ENCODE measurements at regions not wholly inside any gene's neighbourhood (a gene's known extent, or its start where the extent isn't known, plus 50 kb on each side); places are given as distances from the start of the nearest gene placed in this dataset.

GRCh38 chr3:139159356-139159755 lies 114.7 kb upstream of the PRR23C start:
- TF ChIP-seq ZNF184 (tag by site-specific recombination; IDR thresholded peaks at IDR 0.05) (no peak), ZNF248 (tag by site-specific recombination; IDR thresholded peaks at IDR 0.05) (no peak), ZNF654 (tag by site-specific recombination; IDR thresholded peaks at IDR 0.05; ENCODE audit: low read depth) (no peak), SP7 (tag by site-specific recombination; IDR thresholded peaks at IDR 0.05) (no peak), HOXA7 (CRISPR knock-in tag; IDR thresholded peaks at IDR 0.05; ENCODE audit: borderline replicate concordance) (no peak), ZIC2 (tag by site-specific recombination; IDR thresholded peaks at IDR 0.05) (no peak), ZNF26 (tag by site-specific recombination; IDR thresholded peaks at IDR 0.05) (no peak), KLF16 (tag by site-specific recombination; IDR thresholded peaks at IDR 0.05) (no peak), ZNF514 (tag by site-specific recombination; IDR thresholded peaks at IDR 0.05) (no peak), OSR2 (tag by site-specific recombination; IDR thresholded peaks at IDR 0.05) (no peak), ZFP3 (tag by site-specific recombination; IDR thresholded peaks at IDR 0.05; ENCODE audit: low read depth) (no peak)
- TF ChIP-seq, protein P1, sequence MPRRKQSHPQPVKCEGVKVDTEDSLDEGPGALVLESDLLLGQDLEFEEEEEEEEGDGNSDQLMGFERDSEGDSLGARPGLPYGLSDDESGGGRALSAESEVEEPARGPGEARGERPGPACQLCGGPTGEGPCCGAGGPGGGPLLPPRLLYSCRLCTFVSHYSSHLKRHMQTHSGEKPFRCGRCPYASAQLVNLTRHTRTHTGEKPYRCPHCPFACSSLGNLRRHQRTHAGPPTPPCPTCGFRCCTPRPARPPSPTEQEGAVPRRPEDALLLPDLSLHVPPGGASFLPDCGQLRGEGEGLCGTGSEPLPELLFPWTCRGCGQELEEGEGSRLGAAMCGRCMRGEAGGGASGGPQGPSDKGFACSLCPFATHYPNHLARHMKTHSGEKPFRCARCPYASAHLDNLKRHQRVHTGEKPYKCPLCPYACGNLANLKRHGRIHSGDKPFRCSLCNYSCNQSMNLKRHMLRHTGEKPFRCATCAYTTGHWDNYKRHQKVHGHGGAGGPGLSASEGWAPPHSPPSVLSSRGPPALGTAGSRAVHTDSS (tag by site-specific recombination; IDR thresholded peaks at IDR 0.05), result no peak
- TF ChIP-seq, protein P2, sequence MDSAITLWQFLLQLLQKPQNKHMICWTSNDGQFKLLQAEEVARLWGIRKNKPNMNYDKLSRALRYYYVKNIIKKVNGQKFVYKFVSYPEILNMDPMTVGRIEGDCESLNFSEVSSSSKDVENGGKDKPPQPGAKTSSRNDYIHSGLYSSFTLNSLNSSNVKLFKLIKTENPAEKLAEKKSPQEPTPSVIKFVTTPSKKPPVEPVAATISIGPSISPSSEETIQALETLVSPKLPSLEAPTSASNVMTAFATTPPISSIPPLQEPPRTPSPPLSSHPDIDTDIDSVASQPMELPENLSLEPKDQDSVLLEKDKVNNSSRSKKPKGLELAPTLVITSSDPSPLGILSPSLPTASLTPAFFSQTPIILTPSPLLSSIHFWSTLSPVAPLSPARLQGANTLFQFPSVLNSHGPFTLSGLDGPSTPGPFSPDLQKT (IDR thresholded peaks at IDR 0.05; ENCODE audit: borderline replicate concordance, low read depth, low read length), result no peak
- no peaks in the 10 kb centered on the region for H3K4me1 ChIP-seq (ENCODE audit: control insufficient read depth, insufficient read depth, low read length)
- H3K36me3 ChIP-seq (ENCODE audit: control insufficient read depth in 2 of 2, insufficient read depth in 1 of 2, low read length in 2 of 2), result no peaks in the 10 kb centered on the region
- CTCF ChIA-PET, result interaction anchor here (0.6 to 1.3 kb wide), 2 partner anchors 48 to 789 kb away, joined by 3 read pairs; no protein-coding TSS in a partner anchor
- H3K4me3 ChIP-seq (ENCODE audit: low read depth, low read length), result no peak overlapping the region
- H3K27ac ChIP-seq (ENCODE audit: extremely low read depth, low read depth, low read length), result no peak overlapping the region
- no peaks in the 10 kb centered on the region for H3K9me3 ChIP-seq (ENCODE audit: control insufficient read depth, insufficient read depth, low read depth, low read length)
- POLR2A ChIA-PET, result no interaction called here

DNA sequence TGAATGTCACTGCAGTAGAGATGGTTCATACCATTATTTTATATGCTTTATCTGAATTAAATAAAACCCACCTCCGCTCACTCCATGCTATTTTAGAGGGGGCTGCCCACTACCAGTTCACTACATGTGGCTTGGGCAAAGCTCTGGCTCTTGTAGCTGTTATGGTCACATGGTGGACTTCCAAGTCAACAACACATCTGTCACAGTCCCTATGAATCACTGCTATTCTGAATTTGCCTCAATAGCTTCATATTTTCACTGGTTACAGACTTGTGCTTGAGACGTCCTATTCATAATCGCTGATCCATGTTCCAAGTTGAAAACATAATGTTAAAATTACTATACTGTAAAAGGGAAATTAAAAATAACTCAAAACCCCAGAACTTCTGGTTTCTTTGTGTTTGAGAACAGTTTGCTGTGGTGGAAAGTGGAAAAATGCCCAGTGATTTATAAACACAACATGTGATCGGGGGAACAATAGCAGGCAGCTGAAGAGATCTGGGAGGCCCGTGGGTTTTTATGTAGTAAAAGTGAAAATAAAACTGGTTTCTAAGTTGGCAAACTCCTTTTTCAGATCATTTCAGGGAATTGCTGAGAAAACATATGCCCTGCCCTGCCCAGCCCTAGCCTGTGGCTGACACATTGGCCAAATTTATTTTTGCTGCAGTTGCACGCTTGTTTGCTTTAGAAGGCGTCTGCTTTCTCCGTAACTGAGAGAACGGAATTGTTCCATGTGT lies 128.8 kb upstream of the PRR23C start:
- H3K36me3 ChIP-seq (ENCODE audit: control insufficient read depth in 2 of 2, insufficient read depth in 1 of 2, low read length in 2 of 2), result no peaks in the 10 kb centered on the region
- ChIA-PET POLR2A (no interaction called here), CTCF (no interaction called here)
- no peak overlapping the region for H3K4me3 ChIP-seq (ENCODE audit: low read depth, low read length)
- no peaks in the 10 kb centered on the region for H3K4me1 ChIP-seq (ENCODE audit: control insufficient read depth, insufficient read depth, low read length)
- TF ChIP-seq ZFP41 (tag by site-specific recombination; IDR thresholded peaks at IDR 0.05; ENCODE audit: borderline replicate concordance), result no peak
- no peak for TF ChIP-seq ZNF621 (tag by site-specific recombination; IDR thresholded peaks at IDR 0.05)
- TF ChIP-seq GLIS2 (tag by site-specific recombination; IDR thresholded peaks at IDR 0.05), result no peak
- TF ChIP-seq ZNF768 (tag by site-specific recombination; IDR thresholded peaks at IDR 0.05), result no peak
- TF ChIP-seq ZNF549 (tag by site-specific recombination; IDR thresholded peaks at IDR 0.05), result no peak
- TF ChIP-seq KLF7 (tag by site-specific recombination; IDR thresholded peaks at IDR 0.05; ENCODE audit: borderline replicate concordance), result no peak
- no peak for TF ChIP-seq KLF1 (tag by site-specific recombination; IDR thresholded peaks at IDR 0.05)
- no peak for TF ChIP-seq ZBTB1 (tag by site-specific recombination; IDR thresholded peaks at IDR 0.05)
- no peak for TF ChIP-seq ZNF398 (tag by site-specific recombination; IDR thresholded peaks at IDR 0.05)
- TF ChIP-seq ZNF394 (tag by site-specific recombination; IDR thresholded peaks at IDR 0.05; ENCODE audit: borderline replicate concordance), result no peak
- no peak overlapping the region for H3K27ac ChIP-seq (ENCODE audit: extremely low read depth, low read depth, low read length)
- H3K9me3 ChIP-seq (ENCODE audit: control insufficient read depth, insufficient read depth, low read depth, low read length), result no peaks in the 10 kb centered on the region
